K562 (cell line): ENCODE measurements at regions not wholly inside any gene's neighbourhood (a gene's known extent, or its start where the extent isn't known, plus 50 kb on each side); places are given as distances from the start of the nearest gene placed in this dataset.

ENCODE experiments used
- CBFA2T2 ChIP-seq: fragments of 450-650 bp; conservative IDR thresholded peaks from 2 replicates; pipeline ENCODE4 v1.6.1; 2017; ENCODE audit warnings: mild to moderate bottlenecking
- CTCF ChIP-seq, 3 experiments: IDR thresholded peaks in 2 of 3; conservative IDR thresholded peaks in 1 of 3; 2 replicates each; pipeline ENCODE4 v1.5.1; 2011 to 2012; ENCODE audit warnings: low read length in 3 of 3, mild to moderate bottlenecking in 3 of 3, control low read depth in 2 of 3, improper control_type of control experiment in 1 of 3, inconsistent platforms in 1 of 3, low read depth in 1 of 3, mixed read lengths in 1 of 3, moderate library complexity in 1 of 3; ENCODE audit not compliant: insufficient read depth in 2 of 3
- MTA1 ChIP-seq: fragments of 450-650 bp; IDR thresholded peaks from 2 replicates; pipeline ENCODE4 v1.6.1; 2017; ENCODE audit warnings: borderline replicate concordance
- POLR2AphosphoS5 ChIP-seq: IDR thresholded peaks from 2 replicates; pipeline ENCODE4 v1.6.1; 2011; ENCODE audit warnings: mild to moderate bottlenecking, low read depth, low read length, moderate library complexity; ENCODE audit not compliant: control insufficient read depth, insufficient read depth
- TBP ChIP-seq: optimal IDR thresholded peaks from 2 replicates; pipeline ENCODE3; 2011; ENCODE audit warnings: low read depth, low read length, improper control_type of control experiment
- ZNF316 ChIP-seq: fragments of 450-650 bp; IDR thresholded peaks from 2 replicates; pipeline ENCODE4 v1.6.1; 2016

- TF ChIP-seq CTCF (IDR thresholded peaks at IDR 0.05 in 2 of 3, conservative IDR thresholded peaks at IDR 0.05 in 1 of 3; ENCODE audit: insufficient read depth in 2 of 3, low read depth in 1 of 3, low read length in 3 of 3): no peak
- TF ChIP-seq MTA1: no peak
- TF ChIP-seq ZNF316: no peak
- no peak for TF ChIP-seq POLR2AphosphoS5
- no peak for TF ChIP-seq CBFA2T2
- no peak for TF ChIP-seq TBP
These were observed 723.8 kb downstream of the CDH11 start for GRCh38 chr16:64397945-64398508.
